Adrenal gland (tissue), 5 donors: ENCODE measurements at regions not wholly inside any gene's neighbourhood (a gene's known extent, or its start where the extent isn't known, plus 50 kb on each side); places are given as distances from the start of the nearest gene placed in this dataset.

Experiments
- POLR2A ChIP-seq, 2 donors: fragments of 450-650 bp; IDR thresholded peaks; one replicate each; pipeline ENCODE4 v1.6.1; 2017; ENCODE audit warnings: antibody characterized with exemption in 2 of 2, mild to moderate bottlenecking in 2 of 2, moderate library complexity in 1 of 2
- TF ChIP-seq, protein P1 (sequence below), 6 experiments: fragments of 450-650 bp in 4 of 6; fragments of 200-600 bp in 2 of 6; sonication (generic) in 1 of 6; IDR thresholded peaks; 1 replicate in 5 of 6; 2 replicates in 1 of 6; pipeline versions ENCODE4 v1.5.1 to v1.8.0; 2016 to 2021; ENCODE audit warnings: antibody characterized with exemption in 6 of 6, mild to moderate bottlenecking in 2 of 6, moderate library complexity in 1 of 6
- donor health status: DM: no; HTN: no; CAD: no.

DNA sequence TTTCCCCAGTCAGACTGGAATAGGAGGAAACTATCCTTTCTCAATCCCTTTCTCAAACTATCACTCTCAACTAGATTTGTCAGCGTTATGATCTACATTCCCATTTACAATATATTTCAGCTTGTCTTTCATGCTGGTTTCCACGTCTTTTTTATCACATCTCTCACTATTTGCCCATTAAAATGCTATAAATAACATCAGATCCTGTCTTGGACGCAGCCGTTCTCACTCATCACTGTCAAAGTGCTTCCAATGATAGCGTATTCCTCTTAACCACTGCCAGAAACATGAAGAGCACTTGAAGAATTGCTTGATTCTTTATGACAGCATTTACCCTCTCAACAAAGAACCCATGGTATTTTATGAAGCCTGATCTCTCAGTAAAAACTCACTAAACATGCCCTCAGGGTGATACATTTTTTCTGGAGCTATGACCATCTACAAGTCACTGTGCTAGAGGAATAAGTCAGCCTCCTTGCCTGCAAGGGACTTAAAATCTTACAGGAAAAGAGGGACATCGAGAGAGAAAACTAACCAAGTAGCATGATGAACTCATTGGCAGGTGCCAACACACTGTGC is 205.6 kb upstream of the PFKP start:
- TF ChIP-seq, protein P1, sequence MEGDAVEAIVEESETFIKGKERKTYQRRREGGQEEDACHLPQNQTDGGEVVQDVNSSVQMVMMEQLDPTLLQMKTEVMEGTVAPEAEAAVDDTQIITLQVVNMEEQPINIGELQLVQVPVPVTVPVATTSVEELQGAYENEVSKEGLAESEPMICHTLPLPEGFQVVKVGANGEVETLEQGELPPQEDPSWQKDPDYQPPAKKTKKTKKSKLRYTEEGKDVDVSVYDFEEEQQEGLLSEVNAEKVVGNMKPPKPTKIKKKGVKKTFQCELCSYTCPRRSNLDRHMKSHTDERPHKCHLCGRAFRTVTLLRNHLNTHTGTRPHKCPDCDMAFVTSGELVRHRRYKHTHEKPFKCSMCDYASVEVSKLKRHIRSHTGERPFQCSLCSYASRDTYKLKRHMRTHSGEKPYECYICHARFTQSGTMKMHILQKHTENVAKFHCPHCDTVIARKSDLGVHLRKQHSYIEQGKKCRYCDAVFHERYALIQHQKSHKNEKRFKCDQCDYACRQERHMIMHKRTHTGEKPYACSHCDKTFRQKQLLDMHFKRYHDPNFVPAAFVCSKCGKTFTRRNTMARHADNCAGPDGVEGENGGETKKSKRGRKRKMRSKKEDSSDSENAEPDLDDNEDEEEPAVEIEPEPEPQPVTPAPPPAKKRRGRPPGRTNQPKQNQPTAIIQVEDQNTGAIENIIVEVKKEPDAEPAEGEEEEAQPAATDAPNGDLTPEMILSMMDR (IDR thresholded peaks at IDR 0.05) = no peak
- TF ChIP-seq POLR2A (IDR thresholded peaks at IDR 0.05) = no peak
